ENCODE measurements at regions not wholly inside any gene's neighbourhood (a gene's known extent, or its start where the extent isn't known, plus 50 kb on each side); places are given as distances from the start of the nearest gene placed in this dataset.

GRCh38 chr20:52098186-52098585, 93.4 kb downstream of the ZFP64 start:
- no peaks in the 10 kb centered on the region for H3K4me1 ChIP-seq (ENCODE audit: insufficient read depth, low read length)

GRCh38 chr20:52096117-52096516, 95.5 kb downstream of the ZFP64 start:
- Histone ChIP-seq H3K36me3 (ENCODE audit: insufficient read depth, low read length) (peaks cover 10% of the 10 kb centered on the region), H3K27me3 (ENCODE audit: insufficient read depth, low read length) (no peaks in the 10 kb centered on the region), H3K9me3 (ENCODE audit: low read length) (peaks cover 3% of the 10 kb centered on the region), H3K4me1 (ENCODE audit: insufficient read depth, low read length) (no peaks in the 10 kb centered on the region), H3K4me3 (ENCODE audit: low read length) (no peak overlapping the region), H2AFZ (ENCODE audit: low read depth, low read length) (no peak overlapping the region)

More at GRCh38 chr20:52098186-52098585, 93.4 kb downstream of the ZFP64 start:
- H3K27me3 ChIP-seq (ENCODE audit: insufficient read depth, low read length): no peaks in the 10 kb centered on the region
- peaks cover 10% of the 10 kb centered on the region for H3K36me3 ChIP-seq (ENCODE audit: insufficient read depth, low read length)
- no peak overlapping the region for H2AFZ ChIP-seq (ENCODE audit: low read depth, low read length)
- H3K9me3 ChIP-seq (ENCODE audit: low read length): peaks cover 3% of the 10 kb centered on the region
- H3K4me3 ChIP-seq (ENCODE audit: low read length): no peak overlapping the region

GRCh38 chr20:52094693-52095092, 96.9 kb downstream of the ZFP64 start:
- no peak overlapping the region for H2AFZ ChIP-seq (ENCODE audit: low read depth, low read length)
- no peaks in the 10 kb centered on the region for H3K4me1 ChIP-seq (ENCODE audit: insufficient read depth, low read length)
- H3K9me3 ChIP-seq (ENCODE audit: low read length): peaks cover 3% of the 10 kb centered on the region
- H3K27me3 ChIP-seq (ENCODE audit: insufficient read depth, low read length): no peaks in the 10 kb centered on the region
- peaks cover 10% of the 10 kb centered on the region for H3K36me3 ChIP-seq (ENCODE audit: insufficient read depth, low read length)
- H3K4me3 ChIP-seq (ENCODE audit: low read length): no peak overlapping the region

GRCh38 chr20:52093575-52093974, 98.0 kb downstream of the ZFP64 start:
- Histone ChIP-seq H3K9me3 (ENCODE audit: low read length) (peaks cover 3% of the 10 kb centered on the region), H3K4me3 (ENCODE audit: low read length) (no peak overlapping the region), H3K36me3 (ENCODE audit: insufficient read depth, low read length) (peaks cover 16% of the 10 kb centered on the region), H3K27me3 (ENCODE audit: insufficient read depth, low read length) (no peaks in the 10 kb centered on the region), H2AFZ (ENCODE audit: low read depth, low read length) (no peak overlapping the region), H3K4me1 (ENCODE audit: insufficient read depth, low read length) (no peaks in the 10 kb centered on the region)

GRCh38 chr20:52090035-52090434, 101.5 kb downstream of the ZFP64 start:
- Histone ChIP-seq H3K27me3 (ENCODE audit: insufficient read depth, low read length) (no peaks in the 10 kb centered on the region), H2AFZ (ENCODE audit: low read depth, low read length) (no peak overlapping the region), H3K36me3 (ENCODE audit: insufficient read depth, low read length) (peaks cover 29% of the 10 kb centered on the region), H3K4me3 (ENCODE audit: low read length) (no peak overlapping the region), H3K4me1 (ENCODE audit: insufficient read depth, low read length) (no peaks in the 10 kb centered on the region), H3K9me3 (ENCODE audit: low read length) (peaks cover 18% of the 10 kb centered on the region)

- Histone ChIP-seq H3K36me3 (ENCODE audit: insufficient read depth, low read length) (peaks cover 32% of the 10 kb centered on the region), H3K9me3 (ENCODE audit: low read length) (peaks cover 18% of the 10 kb centered on the region), H3K27me3 (ENCODE audit: insufficient read depth, low read length) (no peaks in the 10 kb centered on the region), H3K4me1 (ENCODE audit: insufficient read depth, low read length) (peaks cover 11% of the 10 kb centered on the region), H2AFZ (ENCODE audit: low read depth, low read length) (no peak overlapping the region), H3K4me3 (ENCODE audit: low read length) (no peak overlapping the region)
Observed at GRCh38 chr20:52087471-52087870, 104.1 kb downstream of the ZFP64 start.

- Histone ChIP-seq H3K36me3 (ENCODE audit: insufficient read depth, low read length) (peaks cover 32% of the 10 kb centered on the region), H3K4me1 (ENCODE audit: insufficient read depth, low read length) (peaks cover 11% of the 10 kb centered on the region), H3K9me3 (ENCODE audit: low read length) (peaks cover 18% of the 10 kb centered on the region), H2AFZ (ENCODE audit: low read depth, low read length) (no peak overlapping the region), H3K27me3 (ENCODE audit: insufficient read depth, low read length) (no peaks in the 10 kb centered on the region), H3K4me3 (ENCODE audit: low read length) (no peak overlapping the region)
Observed at GRCh38 chr20:52086878-52087277, 104.7 kb downstream of the ZFP64 start.

- H3K9me3 ChIP-seq (ENCODE audit: low read length): peaks cover 18% of the 10 kb centered on the region
- H3K4me3 ChIP-seq (ENCODE audit: low read length): no peak overlapping the region
- H3K4me1 ChIP-seq (ENCODE audit: insufficient read depth, low read length): peaks cover 11% of the 10 kb centered on the region
- no peaks in the 10 kb centered on the region for H3K27me3 ChIP-seq (ENCODE audit: insufficient read depth, low read length)
- H2AFZ ChIP-seq (ENCODE audit: low read depth, low read length): no peak overlapping the region
- H3K36me3 ChIP-seq (ENCODE audit: insufficient read depth, low read length): peaks cover 32% of the 10 kb centered on the region
Observed at GRCh38 chr20:52084727-52085126, 106.9 kb downstream of the ZFP64 start.

GRCh38 chr20:52083627-52084232, 107.8 kb downstream of the ZFP64 start:
- H3K9me3 ChIP-seq (ENCODE audit: low read length): peaks cover 18% of the 10 kb centered on the region
- no peak overlapping the region for H2AFZ ChIP-seq (ENCODE audit: low read depth, low read length)
- no peak overlapping the region for H3K4me3 ChIP-seq (ENCODE audit: low read length)
- peaks cover 11% of the 10 kb centered on the region for H3K4me1 ChIP-seq (ENCODE audit: insufficient read depth, low read length)
- H3K27me3 ChIP-seq (ENCODE audit: insufficient read depth, low read length): no peaks in the 10 kb centered on the region
- peaks cover 27% of the 10 kb centered on the region for H3K36me3 ChIP-seq (ENCODE audit: insufficient read depth, low read length)

GRCh38 chr20:52082612-52083011, 109.0 kb downstream of the ZFP64 start:
- no peak overlapping the region for H3K4me3 ChIP-seq (ENCODE audit: low read length)
- H2AFZ ChIP-seq (ENCODE audit: low read depth, low read length): no peak overlapping the region
- peaks cover 11% of the 10 kb centered on the region for H3K4me1 ChIP-seq (ENCODE audit: insufficient read depth, low read length)
- H3K36me3 ChIP-seq (ENCODE audit: insufficient read depth, low read length): peaks cover 16% of the 10 kb centered on the region
- H3K27me3 ChIP-seq (ENCODE audit: insufficient read depth, low read length): no peaks in the 10 kb centered on the region
- peaks cover 11% of the 10 kb centered on the region for H3K9me3 ChIP-seq (ENCODE audit: low read length)

- peaks cover 11% of the 10 kb centered on the region for H3K4me1 ChIP-seq (ENCODE audit: insufficient read depth, low read length)
- peaks cover 3% of the 10 kb centered on the region for H3K9me3 ChIP-seq (ENCODE audit: low read length)
- H2AFZ ChIP-seq (ENCODE audit: low read depth, low read length): no peak overlapping the region
- no peaks in the 10 kb centered on the region for H3K27me3 ChIP-seq (ENCODE audit: insufficient read depth, low read length)
- H3K36me3 ChIP-seq (ENCODE audit: insufficient read depth, low read length): peaks cover 8% of the 10 kb centered on the region
- no peak overlapping the region for H3K4me3 ChIP-seq (ENCODE audit: low read length)
Observed at GRCh38 chr20:52081791-52082190, 109.8 kb downstream of the ZFP64 start.

GRCh38 chr20:52081066-52081465, 110.5 kb downstream of the ZFP64 start:
- Histone ChIP-seq H3K36me3 (ENCODE audit: insufficient read depth, low read length) (peaks cover 6% of the 10 kb centered on the region), H3K4me1 (ENCODE audit: insufficient read depth, low read length) (peaks cover 11% of the 10 kb centered on the region), H2AFZ (ENCODE audit: low read depth, low read length) (no peak overlapping the region), H3K4me3 (ENCODE audit: low read length) (no peak overlapping the region), H3K9me3 (ENCODE audit: low read length) (peaks cover under 1% of the 10 kb centered on the region), H3K27me3 (ENCODE audit: insufficient read depth, low read length) (no peaks in the 10 kb centered on the region)

GRCh38 chr20:52078289-52078688, 113.3 kb downstream of the ZFP64 start:
- no peaks in the 10 kb centered on the region for H3K36me3 ChIP-seq (ENCODE audit: insufficient read depth, low read length)
- no peak overlapping the region for H2AFZ ChIP-seq (ENCODE audit: low read depth, low read length)
- H3K4me1 ChIP-seq (ENCODE audit: insufficient read depth, low read length): peaks cover 8% of the 10 kb centered on the region
- H3K9me3 ChIP-seq (ENCODE audit: low read length): no peaks in the 10 kb centered on the region
- H3K27me3 ChIP-seq (ENCODE audit: insufficient read depth, low read length): no peaks in the 10 kb centered on the region
- no peak overlapping the region for H3K4me3 ChIP-seq (ENCODE audit: low read length)

- no peaks in the 10 kb centered on the region for H3K36me3 ChIP-seq (ENCODE audit: insufficient read depth, low read length)
- peaks cover 1% of the 10 kb centered on the region for H3K9me3 ChIP-seq (ENCODE audit: low read length)
- no peaks in the 10 kb centered on the region for H3K27me3 ChIP-seq (ENCODE audit: insufficient read depth, low read length)
- no peaks in the 10 kb centered on the region for H3K4me1 ChIP-seq (ENCODE audit: insufficient read depth, low read length)
- H2AFZ ChIP-seq (ENCODE audit: low read depth, low read length): no peak overlapping the region
- no peak overlapping the region for H3K4me3 ChIP-seq (ENCODE audit: low read length)
Observed at GRCh38 chr20:52076164-52076563, 115.4 kb downstream of the ZFP64 start.

All from neuron (in vitro differentiated cells).